GM13976 (cell line): ENCODE measurements at regions not wholly inside any gene's neighbourhood (a gene's known extent, or its start where the extent isn't known, plus 50 kb on each side); places are given as distances from the start of the nearest gene placed in this dataset.
"Not testable (repeated sequence)": the region's sequence is repeated elsewhere in the genome, so short reads cannot be mapped to it uniquely, and the experiment has no call there.

ENCODE experiments used
- DNase-seq: peaks from one replicate; pipeline ENCODE4 v3.0.0; 2012; ENCODE audit warnings: low spot score
- CTCF ChIP-seq: IDR thresholded peaks from 2 replicates; pipeline ENCODE4 v1.5.1; 2012; ENCODE audit warnings: borderline replicate concordance, mild to moderate bottlenecking; ENCODE audit not compliant: insufficient read depth; ENCODE audit errors: extremely low read depth, missing control alignments, control extremely low read depth
- in situ Hi-C: fragments of 300-500 bp; cut with MboI; formaldehyde crosslinking; loops from one replicate; pipeline ENCODE4 v1.12.0; 2022; ENCODE audit warnings: low sequenced_read_pairs, mixed read lengths, inconsistent platforms; ENCODE audit not compliant: unreplicated experiment

DNA sequence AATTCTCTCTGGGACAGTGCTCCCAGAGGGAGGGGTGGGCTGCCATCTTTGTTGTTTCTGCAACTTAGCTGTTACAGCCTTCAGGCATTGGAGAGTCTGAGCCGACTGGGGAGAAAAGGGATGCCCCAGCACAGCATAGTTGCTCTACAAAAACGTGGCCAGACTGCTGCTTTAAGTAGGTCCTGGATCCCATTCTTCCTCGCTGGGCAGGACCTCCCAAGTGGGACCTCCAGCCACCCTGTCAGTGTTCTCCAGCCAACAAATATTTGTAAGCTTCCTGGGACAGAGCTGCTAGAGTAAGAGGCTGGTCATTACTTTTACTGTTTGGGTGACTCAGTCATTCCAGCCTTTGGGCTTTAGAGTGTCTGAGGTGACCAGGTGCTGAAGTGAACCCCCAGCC is 292.7 kb upstream of the NREP start:
- in situ Hi-C loops = no loop called here
- no peak for TF ChIP-seq CTCF
- no peak for DNase-seq

GRCh38 chr5:112036206-112036605 is 279.2 kb upstream of the NREP start:
- no peak for DNase-seq
- in situ Hi-C loops = no loop called here
- no peak for TF ChIP-seq CTCF

DNA sequence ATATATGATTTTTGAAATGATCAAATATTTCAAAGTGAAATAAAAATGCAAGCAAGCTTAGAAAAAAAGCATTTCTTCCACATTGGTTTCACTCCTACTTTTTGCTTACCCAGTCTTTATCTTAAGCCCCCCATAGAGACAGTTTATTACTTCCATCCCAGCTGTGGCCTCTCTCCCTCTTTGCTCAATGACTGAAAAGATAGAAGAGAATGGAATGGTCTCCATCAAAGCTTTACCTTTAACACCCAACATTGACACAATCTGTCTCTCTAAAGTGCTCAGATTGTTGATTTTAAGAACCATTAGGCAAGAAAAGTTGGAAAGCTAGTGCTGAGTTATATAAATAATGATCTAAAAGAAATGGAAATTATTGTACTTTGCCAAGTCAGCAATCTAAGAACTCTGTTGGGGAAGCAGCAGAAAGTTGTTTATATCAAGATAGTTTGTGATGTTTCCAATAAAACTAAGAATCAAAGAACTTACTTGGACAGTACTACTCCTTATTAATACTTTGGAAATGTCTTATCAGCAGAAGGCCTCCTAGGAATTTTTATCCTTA is 277.5 kb upstream of the NREP start:
- no peak for DNase-seq
- in situ Hi-C loops = no loop called here
- no peak for TF ChIP-seq CTCF

DNA sequence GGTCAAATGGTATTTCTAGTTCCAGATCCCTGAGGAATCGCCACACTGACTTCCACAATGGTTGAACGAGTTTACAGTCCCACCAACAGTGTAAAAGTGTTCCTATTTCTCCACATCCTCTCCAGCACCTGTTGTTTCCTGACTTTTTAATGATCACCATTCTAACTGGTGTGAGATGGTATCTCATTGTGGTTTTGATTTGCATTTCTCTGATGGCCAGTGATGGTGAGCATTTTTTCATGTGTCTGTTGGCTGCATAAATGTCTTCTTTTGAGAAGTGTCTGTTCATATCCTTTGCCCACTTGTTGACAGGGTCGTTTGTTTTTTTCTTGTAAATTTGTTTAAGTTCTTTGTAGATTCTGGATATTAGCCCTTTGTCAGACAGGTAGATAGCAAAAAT is 269.9 kb upstream of the NREP start:
- DNase-seq, in situ Hi-C loops: not testable (repeated sequence)

DNA sequence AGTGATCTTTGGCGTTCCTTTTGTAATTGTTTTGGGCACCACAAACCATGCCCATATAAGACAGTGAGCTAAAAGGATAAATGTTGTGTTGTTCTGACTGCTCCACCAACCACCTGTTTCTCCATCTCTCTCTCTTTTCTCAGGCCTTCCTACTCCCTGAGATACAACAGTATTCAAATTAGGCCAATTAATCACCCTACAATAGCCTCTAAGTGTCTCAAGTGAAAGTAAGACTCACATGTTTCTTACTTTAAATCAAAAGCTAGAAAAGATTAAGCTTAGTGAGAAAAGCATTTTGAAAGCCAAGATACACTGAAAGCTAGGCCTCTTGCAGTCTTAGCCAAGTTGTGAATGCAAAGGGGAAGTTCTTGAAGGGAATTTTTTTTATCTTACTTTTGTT is 268.8 kb upstream of the NREP start:
- DNase-seq = no peak
- TF ChIP-seq CTCF = no peak
- in situ Hi-C loops = no loop called here

DNA sequence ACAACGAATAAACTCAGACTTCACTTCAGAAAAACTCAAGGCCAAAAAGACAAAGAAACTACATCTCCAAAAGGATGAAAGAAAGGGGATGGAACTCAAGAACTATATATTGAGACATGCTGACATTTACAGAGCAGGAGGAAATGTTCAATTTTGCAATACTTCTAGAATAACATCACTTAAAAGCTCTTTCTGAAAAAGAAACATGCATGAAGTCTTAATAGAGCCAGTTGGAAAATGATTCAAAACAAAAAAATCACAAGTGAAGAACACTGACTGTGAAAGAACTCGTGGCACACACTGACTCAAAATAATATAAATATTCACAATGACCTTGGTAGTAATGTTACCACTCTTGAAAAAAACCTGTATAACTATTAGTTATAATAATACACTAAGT is 267.8 kb upstream of the NREP start:
- in situ Hi-C loops = no loop called here
- DNase-seq = no peak
- TF ChIP-seq CTCF = no peak

DNA sequence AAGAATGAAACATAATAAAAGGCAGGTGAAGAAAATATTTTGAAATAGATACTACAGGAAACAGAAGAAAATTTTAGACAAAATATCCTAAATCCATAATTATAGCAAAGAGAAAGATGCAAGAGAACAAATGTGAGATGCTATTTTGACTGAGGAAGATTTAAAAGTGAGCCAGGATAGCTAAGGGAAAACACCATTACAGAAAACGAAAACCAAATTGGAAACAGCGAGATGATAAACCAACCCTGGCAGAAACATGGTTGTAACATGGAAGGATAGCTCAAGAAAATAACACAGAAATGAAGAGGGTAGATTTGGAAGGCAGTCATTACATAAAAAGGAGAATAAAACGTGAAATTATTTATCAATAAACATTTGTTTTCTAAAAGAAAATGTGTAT is 267.2 kb upstream of the NREP start:
- in situ Hi-C loops = no loop called here
- TF ChIP-seq CTCF = no peak
- no peak for DNase-seq
